ENCODE measurements at regions not wholly inside any gene's neighbourhood (a gene's known extent, or its start where the extent isn't known, plus 50 kb on each side); places are given as distances from the start of the nearest gene placed in this dataset.

- TF ChIP-seq EGR1 (IDR thresholded peaks at IDR 0.05; ENCODE audit: low read depth) = no peak
- TF ChIP-seq CTCF (IDR thresholded peaks at IDR 0.05 in 2 of 3, conservative IDR thresholded peaks at IDR 0.05 in 1 of 3; ENCODE audit: borderline replicate concordance in 1 of 3, insufficient read depth in 1 of 3, low read depth in 2 of 3, low read length in 2 of 3) = no peak
- no peak for TF ChIP-seq EZH2 (IDR thresholded peaks at IDR 0.05)
- TF ChIP-seq POLR2AphosphoS5 (IDR thresholded peaks at IDR 0.05; ENCODE audit: low read depth, low read length) = no peak
Measured at GRCh38 chr9:82665324-82665723, 397.6 kb downstream of the RASEF start.
